Pancreas (tissue), 10 donors: ENCODE measurements at regions not wholly inside any gene's neighbourhood (a gene's known extent, or its start where the extent isn't known, plus 50 kb on each side); places are given as distances from the start of the nearest gene placed in this dataset.

Experiments used
- ATAC-seq, 4 donors: fragments of 200-7000 bp; cut with Tn5 transposase; one replicate each; pipeline versions ENCODE4 v1.8.0 to v1.9.1; 2020; ENCODE audit warnings: mild to moderate bottlenecking in 4 of 4, moderate library complexity in 4 of 4
- DNase-seq, 6 donors: peaks; one replicate each; pipeline ENCODE4 v3.0.0-alpha.2; 2020
- FAIRE-seq: peaks from 2 replicates; lab custom pipeline; 2012; peaks lifted over from hg19 to GRCh38; lab: Jason Lieb, UNC
- H3K27ac ChIP-seq, 4 donors: fragments of 200-600 bp; sonication (generic); 1 replicate in 3 of 4; 2 replicates in 1 of 4; pipeline versions ENCODE4 v1.5.0 to v1.8.0; 2020
- H3K27me3 ChIP-seq, 4 donors: fragments of 200-600 bp; one replicate each; pipeline ENCODE4 v1.8.0; 2021
- H3K36me3 ChIP-seq, 3 donors: fragments of 200-600 bp; sonication (generic) in 1 of 3; one replicate each; pipeline versions ENCODE4 v1.5.0 to v1.8.0; 2020 to 2021
- H3K4me1 ChIP-seq, 3 donors: fragments of 200-600 bp; one replicate each; pipeline ENCODE4 v1.8.0; 2021
- H3K4me3 ChIP-seq, 4 donors: fragments of 200-600 bp; sonication (generic) in 2 of 4; one replicate each; pipeline versions ENCODE4 v1.5.0 to v1.8.0; 2020 to 2021
- H3K9me3 ChIP-seq, 4 donors: fragments of 200-600 bp; one replicate each; pipeline ENCODE4 v1.8.0; 2021
- WGBS, 2 donors: extraction: QIAGEN DNeasy Blood & Tissue Kit; methylation state at CpG; one replicate each; pipeline ENCODE4 v1.1.7; 2013; 5-methylcytosine and 5-hydroxymethylcytosine counted together
- intact Hi-C, 3 donors: fragments of 100-400 bp; cut with DNase I; formaldehyde crosslinking; loops; one replicate each; pipeline versions ENCODE4 v1.11.1 to v1.14.2; 2022
- TF ChIP-seq, protein P1 (sequence below), 4 donors: fragments of 200-600 bp; sonication (generic) in 3 of 4; IDR thresholded peaks; one replicate each; pipeline versions ENCODE4 v1.5.0 to v1.8.0; 2021; ENCODE audit warnings: antibody characterized with exemption in 4 of 4
- donor health status: healthy with polysubstance abuse.
- donor health status: DM: no; HTN: no; CAD: no; lungs with moderate emphysema.
- donor health status: DM: no; HTN: no; CAD: no.
- donor health status: control.
- donor health status: control.
- donor health status: Bipolar disorder and iron deficiency.
- donor health status: DM: yes; HTN: yes; CAD: no.
- donor health status: DM: no; HTN: no; CAD: no.
- donor health status: DM: no; HTN: no; CAD: no.
- donor health status: DM: yes; HTN: yes; CAD: no.

DNA sequence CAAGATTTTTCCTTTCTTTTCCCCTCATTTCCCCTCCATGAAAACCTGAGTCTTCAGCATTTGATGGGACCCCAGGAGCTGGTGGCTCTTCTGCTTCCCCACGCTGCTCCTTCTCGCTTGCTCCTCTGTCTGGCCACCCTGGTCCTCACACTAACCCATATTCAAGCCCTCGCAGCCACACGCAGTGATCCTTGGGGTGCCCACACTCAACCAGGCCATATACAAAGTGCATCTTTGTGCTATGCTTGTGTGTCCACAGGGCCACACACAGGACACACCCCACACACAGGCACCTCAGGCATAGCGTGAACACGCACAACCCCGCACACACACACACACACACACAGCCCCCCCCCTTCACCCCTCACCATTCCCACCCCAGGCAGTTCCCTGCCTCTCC lies 132.1 kb downstream of the URI1 start:
- no peak overlapping the region for H3K27ac ChIP-seq
- DNase-seq (peak in 2 of 6 donors; percentile 9 to 44), FAIRE-seq (no peak), ATAC-seq (no peak)
- TF ChIP-seq, protein P1, sequence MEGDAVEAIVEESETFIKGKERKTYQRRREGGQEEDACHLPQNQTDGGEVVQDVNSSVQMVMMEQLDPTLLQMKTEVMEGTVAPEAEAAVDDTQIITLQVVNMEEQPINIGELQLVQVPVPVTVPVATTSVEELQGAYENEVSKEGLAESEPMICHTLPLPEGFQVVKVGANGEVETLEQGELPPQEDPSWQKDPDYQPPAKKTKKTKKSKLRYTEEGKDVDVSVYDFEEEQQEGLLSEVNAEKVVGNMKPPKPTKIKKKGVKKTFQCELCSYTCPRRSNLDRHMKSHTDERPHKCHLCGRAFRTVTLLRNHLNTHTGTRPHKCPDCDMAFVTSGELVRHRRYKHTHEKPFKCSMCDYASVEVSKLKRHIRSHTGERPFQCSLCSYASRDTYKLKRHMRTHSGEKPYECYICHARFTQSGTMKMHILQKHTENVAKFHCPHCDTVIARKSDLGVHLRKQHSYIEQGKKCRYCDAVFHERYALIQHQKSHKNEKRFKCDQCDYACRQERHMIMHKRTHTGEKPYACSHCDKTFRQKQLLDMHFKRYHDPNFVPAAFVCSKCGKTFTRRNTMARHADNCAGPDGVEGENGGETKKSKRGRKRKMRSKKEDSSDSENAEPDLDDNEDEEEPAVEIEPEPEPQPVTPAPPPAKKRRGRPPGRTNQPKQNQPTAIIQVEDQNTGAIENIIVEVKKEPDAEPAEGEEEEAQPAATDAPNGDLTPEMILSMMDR (IDR thresholded peaks at IDR 0.05), result no peak
- H3K27me3 ChIP-seq, result peaks cover 0 to 10% (median 1%) of the 10 kb centered on the region in 4 donors
- H3K4me3 ChIP-seq, result no peak overlapping the region
- H3K4me1 ChIP-seq, result no peaks in the 10 kb centered on the region
- H3K36me3 ChIP-seq, result no peaks in the 10 kb centered on the region
- intact Hi-C loops, result no loop called here
- 80 to 90% methylated on average over 7 of the region's 7 CpGs for WGBS, 2 donors
- H3K9me3 ChIP-seq, result no peaks in the 10 kb centered on the region

GRCh38 chr19:30074741-30075715 lies 133.0 kb downstream of the URI1 start:
- no peak for FAIRE-seq
- Histone ChIP-seq H3K4me1 (no peaks in the 10 kb centered on the region), H3K27ac (no peak overlapping the region), H3K9me3 (no peaks in the 10 kb centered on the region), H3K4me3 (no peak overlapping the region), H3K27me3 (peaks cover 0 to 10% (median 1%) of the 10 kb centered on the region in 4 donors), H3K36me3 (no peaks in the 10 kb centered on the region)
- peak in 2 of 6 donors; percentile 20 to 41 for DNase-seq
- no peak for ATAC-seq
- intact Hi-C loops, result no loop called here
- 77 to 79% methylated on average over 12 of the region's 12 CpGs for WGBS, 2 donors
- TF ChIP-seq, protein P1 (IDR thresholded peaks at IDR 0.05), result no peak

- 55 to 56% methylated on average over 9 to 11 of the region's 11 CpGs for WGBS, 2 donors
- Histone ChIP-seq H3K27me3 (peaks cover 0 to 10% (median 1%) of the 10 kb centered on the region in 4 donors), H3K4me3 (no peak overlapping the region), H3K27ac (no peak overlapping the region), H3K9me3 (no peaks in the 10 kb centered on the region), H3K36me3 (no peaks in the 10 kb centered on the region), H3K4me1 (no peaks in the 10 kb centered on the region)
- DNase-seq, result peak in 1 of 6 donors; percentile 49
- ATAC-seq, result no peak
- intact Hi-C loops, result no loop called here
- TF ChIP-seq, protein P1 (IDR thresholded peaks at IDR 0.05), result no peak
- no peak for FAIRE-seq
Measured at GRCh38 chr19:30076101-30076551, 134.1 kb downstream of the URI1 start.

DNA sequence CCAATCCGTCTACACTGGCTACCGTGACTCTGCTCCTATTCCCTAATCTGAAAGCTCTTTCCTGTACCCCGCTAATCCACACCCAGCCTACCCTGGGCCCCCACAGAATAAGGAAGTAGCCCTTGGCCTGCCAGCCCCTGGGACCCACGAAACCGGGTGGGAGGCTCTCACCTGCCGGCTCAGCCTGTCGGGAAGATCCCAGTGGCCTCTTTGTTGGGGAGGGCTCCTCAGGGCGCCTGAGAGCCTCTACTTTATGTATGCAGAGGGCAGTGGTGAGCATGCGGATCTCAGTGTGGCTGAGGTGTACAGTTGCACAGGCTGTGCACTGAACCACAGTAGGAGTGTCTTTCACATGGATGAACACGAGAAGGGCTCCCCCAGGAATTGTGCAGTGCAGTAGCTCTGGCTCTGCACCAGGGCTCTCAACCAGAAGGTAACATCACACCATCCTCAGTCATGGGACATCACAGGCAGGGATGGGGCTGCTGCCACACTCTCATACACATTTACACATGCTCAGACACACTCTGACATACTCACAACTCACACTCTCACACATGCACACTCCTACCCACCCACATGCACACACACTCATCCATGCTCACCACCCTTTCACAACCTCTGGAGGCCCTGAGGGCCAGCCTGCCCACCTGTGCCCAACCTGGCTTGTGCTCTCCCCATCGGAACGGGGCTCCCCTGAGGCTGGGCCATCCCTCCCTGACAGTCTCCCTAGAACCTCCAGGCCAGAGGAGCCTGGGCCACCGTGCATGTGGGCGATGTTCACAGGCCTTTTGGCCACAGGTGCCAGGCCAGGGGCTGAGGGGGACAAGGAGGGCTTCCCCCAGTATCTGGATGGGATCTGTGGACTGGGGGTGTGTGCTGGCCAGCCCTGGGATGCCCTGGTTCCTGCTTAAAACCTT lies 135.0 kb downstream of the URI1 start:
- no peaks in the 10 kb centered on the region for H3K9me3 ChIP-seq
- TF ChIP-seq, protein P1 (IDR thresholded peaks at IDR 0.05), result no peak
- FAIRE-seq (no peak), DNase-seq (peak in 1 of 6 donors; percentile 41), ATAC-seq (no peak)
- no peak overlapping the region for H3K4me3 ChIP-seq
- H3K4me1 ChIP-seq, result no peaks in the 10 kb centered on the region
- intact Hi-C loops, result no loop called here
- no peak overlapping the region for H3K27ac ChIP-seq
- no peaks in the 10 kb centered on the region for H3K36me3 ChIP-seq
- H3K27me3 ChIP-seq, result peaks cover 0 to 10% (median 1%) of the 10 kb centered on the region in 4 donors
- 69 to 78% methylated on average over 14 of the region's 14 CpGs for WGBS, 2 donors
